DND-41 (cell line): ENCODE measurements at regions not wholly inside any gene's neighbourhood (a gene's known extent, or its start where the extent isn't known, plus 50 kb on each side); places are given as distances from the start of the nearest gene placed in this dataset.

Experiments
- CTCF ChIP-seq: IDR thresholded peaks from 2 replicates; pipeline ENCODE4 v1.5.1; 2012; ENCODE audit warnings: borderline replicate concordance, low read length, moderate library complexity, mild to moderate bottlenecking; ENCODE audit not compliant: poor library complexity, severe bottlenecking; ENCODE audit errors: extremely low read depth
- EZH2 ChIP-seq: IDR thresholded peaks from 3 replicates; pipeline ENCODE4 v1.6.1; 2012; ENCODE audit warnings: borderline replicate concordance, low read depth, mild to moderate bottlenecking, moderate library complexity, low read length, inconsistent platforms; ENCODE audit not compliant: severe bottlenecking

- TF ChIP-seq EZH2 (no peak), CTCF (no peak)
These were observed 395.6 kb downstream of the TNS3 start for GRCh38 chr7:47186316-47186715.
